Embryonic facial prominence (tissue), 1 donor: ENCODE measurements at regions not wholly inside any gene's neighbourhood (a gene's known extent, or its start where the extent isn't known, plus 50 kb on each side); places are given as distances from the start of the nearest gene placed in this dataset.
"Not testable (repeated sequence)": the region's sequence is repeated elsewhere in the genome, so short reads cannot be mapped to it uniquely, and the experiment has no call there.

ENCODE experiments used
- DNase-seq: peaks from one replicate; pipeline ENCODE4 v3.0.0-alpha.2; 2016; ENCODE audit errors: extremely low spot score

- DNase-seq: no peak
Observed at GRCh38 chr7:91674470-91674869, 206.0 kb downstream of the MTERF1 start.

DNA sequence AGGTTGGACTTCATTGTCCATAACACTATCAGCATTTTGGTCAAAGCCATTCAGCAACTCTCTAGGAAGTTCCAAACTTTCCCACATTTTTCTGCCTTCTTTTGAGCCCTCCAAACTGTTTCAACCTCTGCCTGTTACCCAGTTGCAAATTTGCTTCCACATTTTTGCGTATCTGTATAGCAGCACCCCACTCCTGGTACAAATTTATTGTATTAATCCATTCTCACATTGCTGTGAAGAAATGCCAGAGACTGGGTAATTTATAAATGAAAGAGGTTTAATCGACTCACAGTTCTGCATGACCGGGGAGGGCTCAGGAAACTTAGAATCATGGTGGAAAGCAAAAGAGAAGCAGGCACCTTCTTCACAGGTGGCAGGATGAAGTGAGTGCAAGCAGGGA, 198.8 kb downstream of the MTERF1 start:
- no peak for DNase-seq

DNA sequence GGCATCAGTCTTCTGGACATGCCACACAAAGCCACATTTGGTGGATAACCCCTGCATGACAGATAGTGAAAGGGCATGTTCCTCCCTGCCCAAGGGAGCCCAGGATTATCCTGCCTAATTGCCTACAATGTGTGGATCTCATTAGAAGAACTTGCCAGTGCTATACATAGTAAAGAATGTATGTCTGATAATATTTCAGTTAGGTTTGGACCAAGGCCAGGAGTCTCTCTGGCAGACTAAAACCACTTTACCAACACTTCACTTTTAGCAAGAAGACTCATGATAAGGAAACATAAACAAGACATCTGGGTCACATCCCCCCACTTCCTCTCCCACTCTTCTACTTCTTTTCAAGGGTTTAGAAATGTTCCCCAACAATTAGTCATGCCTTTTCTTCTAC, 196.7 kb downstream of the MTERF1 start:
- no peak for DNase-seq

GRCh38 chr7:91685544-91685943, 195.0 kb downstream of the MTERF1 start:
- DNase-seq: no peak

DNA sequence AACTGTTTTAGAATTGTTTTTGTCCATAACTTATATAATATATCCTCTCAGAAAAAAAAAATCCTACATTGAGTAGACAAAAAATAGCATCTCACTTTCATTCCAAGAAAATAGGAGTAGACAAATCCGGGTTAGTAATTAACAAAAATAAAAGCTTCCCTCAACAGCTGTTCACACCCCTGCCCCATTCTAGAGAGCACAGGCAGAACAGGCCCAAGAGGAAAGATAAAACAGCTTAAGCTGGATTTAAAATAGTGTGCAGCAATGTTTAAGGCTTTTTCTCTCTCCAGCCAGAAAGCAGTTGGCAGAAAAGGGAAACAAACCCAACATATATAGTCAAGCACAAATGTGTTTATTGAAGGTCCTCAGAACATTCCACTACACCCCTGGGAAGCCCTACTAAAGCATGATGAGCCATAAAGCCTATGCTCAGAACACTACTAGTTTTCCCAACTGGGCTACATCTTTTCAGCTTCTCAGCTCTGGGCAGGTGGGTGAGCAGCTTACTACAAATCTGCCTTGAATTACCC, 189.9 kb downstream of the MTERF1 start:
- DNase-seq: no peak

GRCh38 chr7:91691865-91692264, 188.6 kb downstream of the MTERF1 start:
- no peak for DNase-seq

DNA sequence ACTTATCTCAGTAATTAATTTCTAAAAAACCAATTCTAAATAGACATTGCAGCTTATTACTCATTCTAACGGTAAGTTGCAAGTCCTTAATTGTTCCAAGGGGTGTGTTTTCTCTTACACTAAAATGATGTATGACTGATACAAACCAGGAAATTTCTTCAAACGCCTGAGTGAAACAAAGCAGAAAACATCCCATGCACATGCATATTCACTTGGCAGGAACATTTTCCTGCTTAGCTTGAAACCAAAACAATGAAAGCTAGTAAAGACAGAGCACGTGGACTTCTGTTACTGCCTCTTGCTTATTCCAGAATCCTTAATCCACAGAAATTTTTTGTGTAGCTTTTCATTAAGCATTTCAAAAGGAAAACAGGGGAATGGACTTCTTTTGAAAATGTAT, 187.7 kb downstream of the MTERF1 start:
- no peak for DNase-seq

DNA sequence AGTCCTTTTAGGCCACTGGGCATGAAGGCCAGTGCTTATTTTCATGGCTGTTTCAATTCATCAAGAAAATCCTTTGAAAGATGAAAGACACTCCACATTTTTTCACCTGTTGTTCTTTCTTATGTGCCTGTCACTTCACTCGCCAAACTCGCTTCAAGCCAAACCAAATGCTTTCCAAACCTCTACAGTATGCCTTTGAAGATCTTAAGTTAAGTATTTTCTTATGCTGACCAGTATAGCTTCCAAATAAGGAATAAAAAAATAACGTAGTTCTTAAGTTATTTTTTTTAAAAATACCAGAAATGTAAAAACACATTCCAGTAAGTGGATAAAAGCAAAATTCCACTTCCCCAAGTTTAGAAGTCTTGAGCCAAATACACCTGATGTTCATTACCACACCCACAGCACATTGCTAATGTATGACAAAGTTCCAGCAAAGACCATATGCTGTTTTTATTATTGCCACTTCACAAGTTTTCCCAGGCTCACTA, 186.1 kb downstream of the MTERF1 start:
- no peak for DNase-seq

- no peak for DNase-seq
Observed at GRCh38 chr7:91710881-91711280, 169.6 kb downstream of the MTERF1 start.

DNA sequence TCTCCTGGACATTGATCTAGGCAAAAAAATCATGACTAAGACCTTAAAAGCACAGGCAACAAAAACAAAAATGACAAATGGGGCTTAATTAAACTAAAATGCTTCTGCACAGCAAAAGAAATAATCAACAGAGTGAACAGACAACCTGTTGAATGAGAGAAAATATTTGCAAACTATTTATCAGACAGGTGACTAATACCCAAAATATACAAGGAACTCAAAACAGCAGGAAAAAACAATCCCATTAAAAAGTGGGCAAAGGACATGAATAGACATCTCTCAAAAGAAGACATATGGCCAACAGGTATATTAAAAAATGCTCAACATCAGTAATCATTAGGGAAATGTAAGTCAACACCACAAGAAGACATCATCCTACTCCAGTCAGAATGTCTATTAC, 166.8 kb downstream of the MTERF1 start:
- DNase-seq: no peak

DNA sequence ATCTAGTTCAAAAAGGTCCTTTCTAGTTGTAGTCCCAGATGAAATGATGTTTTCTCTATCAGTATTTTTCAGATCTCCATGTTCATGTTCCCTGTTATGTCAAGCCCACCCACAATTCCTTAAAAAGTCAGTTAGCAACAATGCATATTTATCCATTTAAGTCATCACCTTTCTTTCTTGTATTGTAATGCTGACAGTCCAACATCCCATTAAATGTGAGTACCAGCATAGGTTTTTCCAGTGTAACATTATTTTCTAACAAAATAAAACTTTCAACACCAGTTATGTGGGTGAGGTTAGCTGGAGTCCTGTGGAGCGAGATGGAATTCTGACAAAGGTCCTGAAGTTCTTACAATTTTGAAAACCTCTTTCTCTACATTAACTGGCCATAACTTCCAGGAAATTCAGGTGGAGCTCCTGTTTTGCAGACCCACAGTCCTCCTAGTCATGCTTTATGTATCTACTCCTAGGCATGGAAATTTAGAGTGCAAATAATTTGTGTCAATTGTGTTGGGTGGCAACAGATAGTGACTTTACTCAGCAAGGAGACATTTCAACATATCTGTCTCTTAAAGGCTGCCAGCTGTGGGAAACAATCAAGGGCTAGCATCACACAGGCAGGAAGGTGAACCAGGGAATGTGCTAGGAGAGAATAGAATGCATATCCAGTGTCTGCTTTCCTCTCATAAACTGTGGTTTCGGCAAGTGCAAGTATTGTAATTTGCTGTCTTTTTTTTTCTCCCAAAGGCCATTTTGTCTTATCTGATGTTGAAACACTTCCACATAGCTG, 162.6 kb downstream of the MTERF1 start:
- no peak for DNase-seq

- no peak for DNase-seq
Observed at GRCh38 chr7:91719008-91719407, 161.5 kb downstream of the MTERF1 start.

DNA sequence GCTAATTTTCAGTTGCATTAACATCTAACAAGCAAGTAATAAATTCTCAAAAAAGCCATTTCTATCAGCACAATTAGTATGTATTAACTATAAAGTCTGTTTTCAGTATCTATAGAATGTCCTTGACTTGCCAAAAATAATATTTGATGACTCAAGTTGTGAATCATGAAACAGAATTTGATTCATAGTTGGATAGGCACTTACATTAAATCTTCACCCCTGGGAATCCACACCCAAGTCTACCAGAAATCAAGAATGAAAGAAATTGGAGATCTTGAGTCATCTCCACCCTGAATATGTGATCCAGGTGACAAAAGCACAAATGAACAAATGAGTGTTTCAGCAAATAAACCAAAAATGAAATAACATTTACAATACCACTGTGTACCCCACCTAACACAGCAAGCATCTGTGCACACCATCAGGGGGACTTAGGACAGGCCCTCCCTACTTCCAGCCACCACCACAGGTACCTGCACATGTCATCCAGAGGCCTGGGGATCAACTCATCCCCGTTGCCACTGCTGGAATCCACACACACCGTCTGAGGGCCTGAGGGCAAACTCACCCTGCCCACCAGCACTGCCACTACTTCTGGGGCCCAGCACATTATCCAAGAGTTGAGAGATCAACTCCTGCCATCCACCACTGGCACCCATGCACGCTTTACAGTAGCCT, 160.1 kb downstream of the MTERF1 start:
- DNase-seq: no peak

DNA sequence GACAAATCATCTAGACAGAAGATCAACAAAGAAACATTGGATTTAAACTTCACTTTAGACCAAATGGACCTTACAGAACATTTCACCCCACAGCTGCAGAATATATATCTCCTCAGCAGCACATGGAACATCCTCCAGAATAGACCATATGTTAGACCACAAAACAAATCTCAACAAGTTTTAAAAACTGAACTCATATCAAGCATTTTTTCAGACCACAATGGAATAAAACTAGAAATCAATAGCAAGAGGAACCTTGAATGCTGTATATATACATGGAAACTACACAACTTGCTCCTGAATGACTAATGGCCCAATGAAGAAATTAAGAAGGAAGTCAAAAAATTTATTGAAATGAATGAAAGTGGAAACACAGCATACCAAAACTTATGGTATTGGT, 157.7 kb downstream of the MTERF1 start:
- no peak for DNase-seq

DNA sequence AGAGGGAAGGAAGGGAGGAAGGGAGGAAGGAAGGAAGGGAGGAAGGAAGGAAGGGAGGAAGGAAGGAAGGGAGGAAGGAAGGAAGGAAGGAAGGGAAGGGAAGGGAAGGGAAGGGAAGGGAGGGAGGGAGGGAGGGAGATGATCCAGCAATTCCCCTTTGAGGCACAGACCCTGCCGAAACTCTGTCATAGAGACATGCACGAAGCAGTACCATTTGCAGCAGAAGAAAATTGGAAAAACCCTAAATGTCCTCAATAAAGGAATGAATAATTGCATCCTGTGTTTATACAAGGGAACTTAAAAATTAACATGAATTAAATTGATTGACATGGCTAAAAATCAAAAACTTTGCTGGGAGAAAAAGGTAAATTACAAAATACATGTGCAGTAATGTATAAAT, 151.5 kb downstream of the MTERF1 start:
- DNase-seq: not testable (repeated sequence)

DNA sequence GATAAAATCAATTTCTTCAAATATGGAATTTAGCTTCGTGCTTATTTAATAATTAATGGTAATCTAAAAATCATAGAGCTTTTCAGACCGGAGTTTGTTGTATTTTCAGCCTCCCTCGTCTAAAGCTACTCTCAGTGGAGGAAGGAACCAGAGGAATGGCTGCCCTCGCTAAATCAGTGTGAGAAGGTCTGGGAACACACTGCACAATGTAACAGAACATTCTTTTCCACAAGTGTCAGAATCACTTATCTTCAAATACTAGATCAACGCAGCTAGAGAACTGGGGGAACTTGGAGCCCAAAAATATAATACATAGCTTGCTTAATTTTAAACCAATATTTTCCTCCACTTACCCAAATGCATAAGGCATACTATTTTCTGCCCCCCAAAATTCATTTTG, 148.5 kb downstream of the MTERF1 start:
- DNase-seq: no peak

GRCh38 chr7:91749418-91749817, 131.1 kb downstream of the MTERF1 start:
- DNase-seq: no peak

DNA sequence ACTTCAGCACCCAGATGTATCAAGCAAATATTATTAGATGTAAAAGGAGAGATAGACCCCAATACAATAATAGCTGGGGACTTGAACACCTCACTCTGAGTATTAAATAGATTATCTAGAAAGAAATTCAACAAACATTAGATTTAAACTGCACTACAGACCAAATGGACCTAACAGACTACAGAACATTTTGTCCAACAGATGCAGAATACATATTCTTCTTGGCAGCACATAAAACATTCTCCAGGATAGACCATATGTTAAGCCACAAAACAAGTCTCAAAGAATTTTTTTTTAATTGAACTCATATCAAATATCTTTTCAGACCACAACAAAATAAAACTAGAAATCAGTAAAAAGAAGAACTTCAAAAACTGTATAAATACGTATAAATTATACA, 130.4 kb downstream of the MTERF1 start:
- no peak for DNase-seq

DNA sequence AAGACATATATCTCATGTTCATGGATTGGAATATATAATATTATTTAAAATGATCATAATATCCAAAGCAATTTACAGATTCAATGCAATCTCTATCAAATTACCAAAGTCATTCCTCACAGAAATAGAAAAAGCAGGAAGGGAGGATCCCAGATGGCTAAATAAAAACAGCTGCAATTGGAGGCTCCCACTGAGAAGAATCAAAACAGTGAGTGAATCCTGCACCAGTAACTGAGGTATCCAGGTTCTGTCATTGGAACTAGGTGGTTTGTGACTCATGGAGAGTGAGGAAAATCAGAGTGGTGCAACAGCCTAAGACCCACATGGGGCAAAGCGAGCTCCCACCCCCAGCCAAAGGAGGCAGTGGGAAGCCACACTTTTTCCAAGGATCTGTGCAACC, 128.4 kb downstream of the MTERF1 start:
- DNase-seq: no peak

DNA sequence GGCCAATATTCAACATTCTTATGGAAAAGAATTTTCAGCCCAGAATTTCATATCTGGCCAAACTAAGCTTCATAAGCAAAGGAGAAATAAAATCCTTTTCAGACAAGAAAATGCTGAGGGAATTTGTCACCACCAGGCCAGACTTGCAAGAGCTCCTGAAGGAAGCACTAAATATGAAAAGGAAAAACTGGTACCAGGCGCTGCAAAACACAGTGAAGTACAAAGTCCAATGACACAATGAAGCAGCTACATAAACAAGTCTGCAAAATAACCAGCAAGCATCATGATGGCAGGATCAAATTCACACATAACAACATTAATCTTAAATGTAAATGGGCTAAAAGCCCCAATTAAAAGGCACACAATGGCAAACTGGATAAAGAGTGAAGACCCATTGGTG, 126.2 kb downstream of the MTERF1 start:
- DNase-seq: not testable (repeated sequence)

DNA sequence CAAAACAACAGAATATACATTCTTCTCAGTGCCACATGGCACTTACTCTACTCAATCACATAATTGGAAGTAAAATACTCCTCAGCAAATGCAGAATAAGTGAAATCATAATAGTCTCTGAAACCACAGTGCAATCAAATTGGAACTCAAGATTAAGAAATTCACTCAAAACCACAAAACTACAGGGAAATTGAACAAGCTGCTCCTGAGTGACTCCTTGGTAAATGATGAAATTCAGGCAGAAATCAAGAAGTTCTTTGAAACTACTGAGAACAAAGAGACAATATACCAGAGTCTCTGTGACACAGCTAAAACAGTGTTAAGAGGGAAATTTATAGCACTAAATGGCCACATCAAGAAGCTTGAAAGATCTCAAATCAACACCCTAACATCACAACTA, 125.4 kb downstream of the MTERF1 start:
- DNase-seq: not testable (repeated sequence)

DNA sequence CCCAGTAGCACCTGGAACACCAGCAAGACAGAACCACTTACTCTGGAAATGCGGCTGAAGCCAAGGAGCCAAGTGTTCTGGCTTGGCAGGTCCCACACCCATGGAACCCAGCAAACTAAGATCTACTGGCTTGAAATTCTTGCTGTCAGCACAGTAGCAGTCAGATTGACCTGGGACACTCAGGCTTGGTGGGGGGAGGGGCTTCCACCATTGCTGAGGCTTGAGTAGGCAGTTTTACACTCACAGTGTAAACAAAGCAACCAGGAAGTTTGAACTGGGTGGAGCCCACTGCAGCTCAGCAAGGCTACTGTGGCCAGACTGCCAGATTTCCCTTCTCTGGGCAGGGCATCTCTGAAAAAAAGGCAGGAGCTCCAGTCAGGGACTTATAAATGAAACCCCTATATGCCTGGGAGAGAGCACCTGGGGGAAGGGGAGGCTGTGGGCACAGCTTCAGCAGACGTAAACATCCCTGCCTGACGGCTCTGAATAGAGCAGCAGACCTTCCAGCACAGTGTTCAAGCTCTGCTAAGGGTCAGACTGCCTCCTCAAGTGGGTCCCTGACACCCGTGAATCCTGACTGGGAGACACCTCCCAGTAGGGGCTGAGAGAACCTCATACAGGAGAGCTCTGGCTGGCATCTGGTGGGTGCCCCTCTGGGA, 121.2 kb downstream of the MTERF1 start:
- no peak for DNase-seq

DNA sequence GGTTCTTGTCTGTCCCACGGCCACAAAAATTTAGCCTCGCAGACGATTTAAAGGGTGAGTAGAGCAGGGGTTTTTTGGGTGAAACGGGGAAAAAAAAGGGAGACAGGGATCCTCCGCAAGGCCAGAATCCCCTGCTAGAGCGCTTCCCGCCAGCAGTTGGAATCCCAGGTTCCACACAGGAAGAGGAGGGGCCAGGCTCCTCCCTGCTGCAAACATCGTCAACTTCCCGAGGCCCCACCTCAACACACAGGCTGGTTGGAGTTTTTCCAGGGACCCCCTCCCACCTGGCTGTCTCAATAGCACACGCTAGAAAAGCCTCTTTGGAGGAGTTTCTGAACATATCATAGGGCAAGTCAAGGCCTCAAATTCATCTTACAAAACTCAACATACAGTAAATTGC, 112.7 kb downstream of the MTERF1 start:
- no peak for DNase-seq
